Activated CD4-positive, alpha-beta T cell treated with anti-CD3 and anti-CD28 coated beads for 48 hours (primary cell): ENCODE measurements at regions not wholly inside any gene's neighbourhood (a gene's known extent, or its start where the extent isn't known, plus 50 kb on each side); places are given as distances from the start of the nearest gene placed in this dataset.
A peak's percentile ranks its signal among the peaks of the same experiment; 100 is the strongest.
"Not testable (repeated sequence)": the region's sequence is repeated elsewhere in the genome, so short reads cannot be mapped to it uniquely, and the experiment has no call there.

ENCODE experiments used
- DNase-seq: peaks from one replicate; pipeline ENCODE4 v3.0.0-alpha.2; 2020

DNA sequence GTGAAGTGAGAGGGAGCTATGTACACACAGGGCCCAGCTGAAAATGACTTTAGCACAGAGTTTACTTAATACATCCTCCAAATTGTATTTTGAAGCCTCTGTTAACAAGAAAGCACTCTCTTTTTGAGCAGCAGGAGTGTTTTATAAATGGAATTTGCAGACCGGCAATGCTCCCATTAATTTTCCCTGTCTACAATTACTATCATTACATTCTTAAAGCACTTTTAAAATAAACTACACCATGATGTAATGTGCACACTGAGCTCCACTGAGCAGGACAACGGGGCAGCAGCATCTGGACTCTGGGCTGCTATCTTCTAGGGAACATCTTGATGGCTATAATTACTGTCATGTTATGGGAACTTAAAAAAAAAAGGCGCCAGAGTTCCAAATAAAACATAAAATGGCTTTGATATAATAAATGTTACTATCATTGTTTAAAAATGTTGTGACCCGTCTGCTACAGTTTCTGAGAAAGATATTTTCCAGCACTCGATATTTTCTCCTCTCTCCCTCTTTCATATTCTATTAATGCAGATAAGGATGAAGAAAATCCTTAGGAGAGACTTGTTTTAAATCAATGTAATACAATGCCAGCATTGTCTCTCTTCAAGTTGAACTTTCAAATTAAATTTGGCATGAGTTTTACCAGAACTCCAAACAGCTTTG is 150.9 kb downstream of the HLX start:
- DNase-seq: no peak

DNA sequence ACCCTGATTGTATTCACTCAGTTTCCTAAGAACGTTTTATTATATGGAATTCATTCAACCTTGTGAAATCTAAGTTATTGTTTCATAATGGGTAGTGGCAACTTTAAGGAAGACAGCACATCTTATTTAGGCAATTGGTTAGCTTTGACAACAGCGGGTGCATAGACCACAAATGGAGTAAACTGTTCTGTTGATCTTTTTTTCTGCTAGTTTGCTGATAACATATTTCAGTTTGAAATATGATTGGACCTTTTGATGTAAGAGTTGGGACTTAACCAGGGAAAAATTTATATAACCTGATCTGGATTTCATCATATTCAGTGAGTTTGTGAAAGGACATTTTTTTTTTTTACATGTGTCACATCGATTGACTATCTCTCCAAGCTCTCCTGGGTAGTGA is 151.7 kb downstream of the HLX start:
- DNase-seq: no peak

DNA sequence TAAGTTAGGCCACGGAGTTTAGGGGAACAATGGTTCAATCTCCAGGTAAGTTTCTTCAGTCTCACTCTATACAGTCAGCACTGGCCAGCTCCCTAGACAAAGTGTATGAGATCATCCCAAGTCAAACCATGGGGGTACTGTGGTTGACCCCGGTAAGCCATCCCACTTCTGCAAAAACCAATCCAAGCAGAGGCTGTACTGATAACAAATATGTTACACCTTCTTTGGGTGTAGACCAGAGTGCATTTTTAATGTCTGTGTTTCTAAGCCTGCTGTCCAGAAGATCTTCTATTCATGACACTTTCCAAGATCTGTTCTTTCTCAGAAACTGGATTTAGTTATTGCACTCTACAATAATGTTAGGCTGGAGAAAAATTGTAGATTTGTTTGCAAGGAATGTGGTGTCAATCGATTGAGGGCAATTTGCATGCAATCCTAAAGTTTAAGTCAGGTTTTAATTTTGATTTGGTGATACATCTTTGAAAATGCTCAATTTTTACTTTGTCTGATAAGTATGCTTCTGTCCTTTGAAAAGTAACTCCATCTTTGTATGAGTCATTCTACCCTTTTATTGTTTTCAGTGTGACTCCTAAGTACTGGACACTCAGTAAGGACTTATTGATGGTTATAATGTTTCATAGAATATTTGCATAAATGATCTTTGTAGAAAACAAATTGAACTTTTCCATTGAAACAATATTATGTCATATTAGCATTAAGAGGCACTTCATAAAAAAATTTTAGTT is 152.4 kb downstream of the HLX start:
- no peak for DNase-seq

DNA sequence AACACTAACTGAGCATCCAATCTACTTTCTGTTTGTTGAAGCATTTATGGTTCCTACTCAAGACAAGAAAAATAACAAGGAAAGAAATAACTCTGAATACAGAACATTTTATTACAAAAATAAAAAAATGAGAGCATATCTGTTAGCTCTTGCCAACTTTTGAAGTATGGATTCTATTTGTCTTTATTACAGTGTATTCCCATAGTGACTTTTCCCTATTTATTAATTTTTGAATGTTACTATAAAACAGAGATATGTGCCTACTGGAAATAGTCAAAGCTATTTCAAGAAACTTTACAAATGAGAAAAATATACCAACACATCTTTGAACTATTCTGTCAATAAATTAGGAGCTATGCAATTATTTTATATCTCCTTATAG is 153.0 kb downstream of the HLX start:
- DNase-seq: no peak

DNA sequence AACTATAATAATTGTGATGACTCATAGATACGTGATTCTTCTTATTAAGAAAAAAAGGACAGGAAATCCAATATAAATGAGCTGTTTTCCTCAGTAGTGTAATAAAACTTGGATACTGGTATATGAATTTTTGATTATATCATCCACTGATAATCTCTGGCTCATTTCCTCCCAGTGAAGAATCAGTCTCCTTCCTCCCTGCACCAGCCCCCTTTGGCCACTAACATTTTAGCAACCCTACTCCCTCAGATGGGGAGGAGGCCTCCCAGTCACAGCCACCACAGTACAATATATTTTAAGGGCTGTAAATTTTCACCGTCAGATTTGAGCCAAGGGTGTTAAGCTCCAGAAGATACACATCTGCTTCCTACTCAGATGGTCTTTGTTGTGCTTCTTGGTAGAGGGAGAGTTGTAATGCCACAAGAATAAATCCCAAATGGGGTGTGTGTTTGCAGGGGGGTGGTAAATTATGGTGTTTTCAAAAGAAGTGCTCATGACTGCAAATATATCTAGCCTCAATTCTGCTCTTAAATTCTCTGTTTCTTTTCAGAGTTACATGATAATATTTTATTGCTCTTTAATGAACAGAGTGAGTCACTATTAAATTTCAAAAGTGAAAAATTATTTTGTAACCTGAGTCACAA is 153.5 kb downstream of the HLX start:
- DNase-seq: no peak

DNA sequence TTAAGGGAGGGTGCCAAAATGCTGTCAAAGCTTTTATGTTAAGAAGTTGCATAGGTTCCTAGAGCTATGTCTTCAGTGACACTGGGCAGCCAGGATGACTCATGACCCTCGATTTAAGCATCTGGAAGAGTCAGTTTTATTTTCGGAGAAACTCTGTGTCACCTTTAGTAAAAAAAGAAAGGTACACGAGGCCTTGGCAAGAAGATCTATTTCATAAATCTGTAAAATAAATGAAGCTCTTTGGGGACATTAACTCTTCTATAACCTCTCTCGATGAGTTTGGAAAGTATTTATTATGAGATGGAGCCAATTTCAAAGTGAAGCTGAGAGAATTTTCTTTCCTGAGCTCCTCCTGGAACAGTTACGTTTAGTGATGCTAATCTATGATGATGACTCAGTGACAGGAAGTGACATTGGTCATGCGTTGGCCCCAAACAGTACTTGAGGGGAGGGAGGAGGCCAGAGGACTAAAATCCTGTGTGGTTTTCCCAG is 156.5 kb downstream of the HLX start:
- no peak for DNase-seq

DNA sequence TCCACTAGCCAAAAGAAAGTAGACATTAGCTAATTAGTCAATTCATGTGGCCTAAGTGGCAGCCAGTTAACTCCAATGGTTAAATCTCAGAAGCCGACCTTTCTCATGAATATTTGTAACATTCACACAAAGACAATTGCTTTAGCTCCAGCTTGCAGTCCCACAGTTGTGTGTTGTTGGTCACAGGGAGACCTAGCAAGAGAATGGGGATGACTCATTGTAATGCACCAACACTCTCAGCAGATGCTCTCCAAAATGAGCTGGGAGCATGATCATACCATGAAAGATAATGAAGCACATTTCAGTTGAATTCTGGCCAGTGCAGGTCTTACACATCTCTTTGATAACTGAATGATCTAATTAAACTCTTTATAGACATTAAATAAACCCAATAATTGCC is 160.4 kb downstream of the HLX start:
- no peak for DNase-seq

DNA sequence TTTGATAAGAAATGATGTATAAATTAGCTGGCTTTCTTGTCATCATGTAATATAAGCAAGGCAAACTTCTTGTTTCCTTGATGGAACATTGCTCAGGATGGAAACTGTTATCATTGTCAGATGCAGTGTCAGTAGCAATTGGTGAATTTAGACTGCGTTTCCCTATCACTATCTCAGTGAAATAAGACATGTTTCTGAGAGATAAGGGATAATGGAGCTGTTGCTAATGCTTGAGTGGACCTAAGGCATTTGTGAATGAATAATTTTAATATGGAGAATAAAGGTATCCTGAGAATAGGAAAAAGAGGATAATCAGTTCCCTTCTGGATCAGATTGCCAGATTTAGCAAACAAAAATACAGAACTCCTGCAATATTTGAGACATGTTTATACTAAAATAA is 160.9 kb downstream of the HLX start:
- no peak for DNase-seq

DNA sequence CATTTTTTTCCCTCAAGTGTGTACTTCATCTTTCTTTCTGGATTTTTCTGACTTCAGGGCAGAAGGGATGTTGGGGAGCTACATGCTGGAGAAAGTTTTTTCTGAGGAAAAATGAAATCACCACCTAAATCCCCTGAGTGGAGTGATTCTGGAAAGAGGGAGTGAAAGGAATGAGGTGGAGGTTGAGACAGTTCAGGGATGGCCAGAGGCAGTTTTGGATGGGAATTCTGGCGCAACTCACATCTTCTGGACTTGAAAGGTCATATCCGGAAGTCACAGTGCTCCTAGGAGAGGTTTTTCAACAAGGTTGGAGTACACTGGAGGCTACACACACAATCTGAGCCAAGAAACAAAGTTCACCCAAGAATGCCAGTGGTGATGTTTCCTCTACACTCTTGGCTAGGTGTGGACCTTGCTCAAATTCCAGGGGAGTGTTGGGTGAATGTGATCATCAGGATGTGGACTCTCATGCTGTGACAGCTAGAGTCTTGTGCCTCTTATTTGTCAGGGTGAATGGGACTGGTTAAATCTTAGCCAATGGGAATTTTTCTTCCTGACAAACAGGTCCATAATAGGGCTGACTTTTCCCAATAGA is 161.5 kb downstream of the HLX start:
- DNase-seq: no peak

DNA sequence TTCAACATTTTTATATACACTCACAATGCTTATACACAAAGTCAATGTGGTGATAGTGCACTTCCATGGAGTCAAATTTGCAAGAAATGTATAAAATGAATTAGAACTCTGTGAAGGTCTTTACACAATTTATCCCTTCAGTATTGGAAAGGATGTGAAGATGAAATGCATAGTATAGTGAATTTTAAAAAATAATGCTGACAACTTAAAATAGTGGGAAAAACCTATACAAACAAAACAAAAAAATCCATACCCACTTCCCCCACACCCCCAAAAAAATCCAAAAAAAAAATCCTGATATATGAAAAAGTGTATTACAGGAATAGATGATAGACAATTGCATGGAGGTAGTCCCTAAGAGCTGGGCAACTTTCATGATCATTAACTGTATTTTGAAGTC is 165.3 kb downstream of the HLX start:
- DNase-seq: no peak

DNA sequence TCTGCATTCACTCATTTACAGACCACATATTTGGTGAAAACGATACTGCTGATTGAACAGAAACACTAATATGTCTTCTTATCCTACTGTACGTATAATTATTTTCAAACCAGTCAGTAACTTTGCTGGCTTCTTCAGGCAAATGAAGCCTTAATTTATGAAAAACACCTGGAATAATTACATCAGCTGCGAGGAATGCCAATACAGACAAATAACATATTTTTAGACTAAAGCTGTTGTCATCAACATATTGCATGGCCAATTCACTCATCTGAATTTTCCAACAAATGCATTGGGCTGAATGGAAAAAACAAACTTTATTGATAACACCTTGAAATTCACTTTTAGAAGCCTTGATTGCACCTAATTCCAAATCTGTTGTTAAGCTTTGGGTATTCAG is 165.9 kb downstream of the HLX start:
- no peak for DNase-seq

DNA sequence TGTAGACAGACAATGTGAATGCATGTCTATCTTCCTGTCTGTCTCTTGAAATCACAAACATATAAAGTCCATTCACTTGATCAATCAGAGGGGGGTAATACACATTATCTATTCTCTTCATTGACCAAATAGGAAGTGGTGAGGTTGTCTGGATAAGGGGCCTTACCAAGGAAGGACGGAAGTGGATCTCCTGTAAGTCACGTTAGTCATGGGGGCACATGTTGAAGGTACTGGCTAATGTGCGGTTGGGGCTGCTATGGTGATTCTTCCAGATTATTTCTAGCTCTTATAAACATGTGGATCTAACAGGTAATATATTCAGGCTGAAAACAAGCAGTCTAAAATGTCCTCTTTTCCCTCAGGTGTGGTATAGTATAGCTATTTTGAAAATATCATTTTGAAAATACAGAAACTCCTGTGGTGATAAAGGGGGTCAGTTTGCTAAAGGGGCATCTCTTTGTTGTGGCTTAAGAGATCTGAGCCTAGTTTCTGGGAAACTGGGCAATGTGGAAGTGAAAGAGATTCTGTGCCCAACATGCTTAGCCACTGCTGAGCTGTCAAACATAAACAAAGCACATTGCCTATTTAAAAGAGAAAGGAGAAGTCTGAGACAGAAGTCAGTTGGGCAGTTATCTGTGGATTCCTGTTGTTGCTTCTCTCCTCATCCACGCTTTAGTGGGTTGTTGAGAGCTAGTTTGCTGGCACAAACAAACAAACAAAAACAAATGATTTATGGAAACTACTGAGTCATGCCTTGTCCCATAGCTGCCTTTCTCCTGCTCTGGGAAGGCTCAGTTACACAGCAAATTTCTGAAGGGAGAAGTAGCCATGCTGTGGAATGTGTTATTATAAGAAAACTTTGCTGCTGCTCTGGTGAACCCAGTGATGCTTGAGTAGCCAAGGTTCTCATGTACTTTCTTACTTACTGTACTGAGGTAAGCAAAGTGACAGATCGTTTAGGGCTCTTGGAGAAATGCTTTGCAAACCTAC is 166.9 kb downstream of the HLX start:
- no peak for DNase-seq

DNA sequence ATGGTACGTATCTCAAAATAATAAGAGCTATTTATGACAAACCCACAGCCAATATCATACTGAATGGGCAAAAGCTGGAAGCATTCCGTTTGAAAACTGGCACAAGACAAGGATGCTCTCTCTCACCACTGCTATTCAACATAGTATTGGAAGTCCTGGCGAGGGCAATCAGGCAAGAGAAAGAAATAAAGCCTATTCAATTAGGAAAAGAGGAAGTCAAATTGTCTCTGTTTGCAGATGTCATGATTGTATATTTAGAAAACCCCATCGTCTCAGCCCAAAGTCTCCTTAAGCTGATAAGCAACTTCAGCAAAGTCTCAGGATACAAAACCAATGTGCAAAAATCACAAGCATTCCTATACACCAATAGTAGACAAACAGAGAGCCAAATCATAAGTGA is 172.1 kb downstream of the HLX start:
- DNase-seq: not testable (repeated sequence)

DNA sequence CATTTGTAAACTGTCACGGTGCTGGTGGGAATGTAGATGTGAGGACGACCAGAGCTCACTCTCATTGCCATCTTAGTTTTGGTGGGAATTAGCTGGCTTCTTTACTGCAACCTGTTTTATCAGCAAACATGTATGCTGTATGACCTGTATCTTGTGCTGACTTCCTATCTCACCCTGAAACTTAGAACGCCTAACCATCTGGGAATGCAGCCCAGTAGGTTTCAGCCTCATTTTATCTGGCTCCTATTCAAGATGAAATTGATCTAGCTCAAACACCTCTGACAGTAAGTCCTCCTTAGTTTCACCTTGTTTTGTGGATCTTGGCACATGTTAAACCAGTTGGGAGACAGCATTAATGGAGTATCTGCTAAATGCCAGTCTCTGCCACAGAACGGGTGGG is 174.6 kb downstream of the HLX start:
- no peak for DNase-seq

DNA sequence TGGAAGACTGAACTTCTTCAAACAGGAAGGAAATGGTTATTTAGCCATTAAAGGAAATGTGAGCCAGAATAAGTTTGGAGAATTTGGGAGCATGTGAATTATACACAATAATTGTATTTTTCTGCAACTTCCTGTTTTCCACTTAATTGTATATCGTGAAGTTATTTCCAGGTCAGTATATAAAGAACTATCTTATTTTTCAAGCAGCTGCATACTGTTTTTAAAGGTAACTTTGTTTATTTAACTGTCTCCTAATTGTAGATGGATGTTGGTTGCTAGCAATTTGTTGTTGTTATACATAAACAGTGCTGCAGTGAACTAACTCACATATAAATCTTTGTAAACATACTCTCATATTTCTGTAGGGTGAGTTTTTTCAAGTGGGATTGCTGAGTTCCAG is 180.3 kb downstream of the HLX start:
- no peak for DNase-seq

DNA sequence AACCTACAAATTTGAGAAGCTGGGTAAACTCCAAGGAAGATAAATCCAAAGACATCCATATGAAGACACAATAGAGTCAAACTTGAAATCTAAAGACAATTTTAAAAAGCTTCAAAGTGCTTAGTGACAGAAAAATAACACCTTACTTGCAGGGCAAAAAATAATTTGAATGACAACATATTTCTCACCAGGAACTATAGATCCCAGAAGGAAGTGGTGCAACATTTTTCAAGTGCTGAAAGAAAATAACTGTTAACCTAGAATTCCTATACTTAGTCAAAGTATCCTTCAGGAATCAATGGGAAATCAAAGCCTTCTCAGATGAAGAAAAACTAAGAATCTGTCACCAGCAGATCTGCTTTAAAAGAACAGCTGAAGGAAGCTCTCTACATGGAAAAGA is 184.4 kb downstream of the HLX start:
- DNase-seq: no peak

DNA sequence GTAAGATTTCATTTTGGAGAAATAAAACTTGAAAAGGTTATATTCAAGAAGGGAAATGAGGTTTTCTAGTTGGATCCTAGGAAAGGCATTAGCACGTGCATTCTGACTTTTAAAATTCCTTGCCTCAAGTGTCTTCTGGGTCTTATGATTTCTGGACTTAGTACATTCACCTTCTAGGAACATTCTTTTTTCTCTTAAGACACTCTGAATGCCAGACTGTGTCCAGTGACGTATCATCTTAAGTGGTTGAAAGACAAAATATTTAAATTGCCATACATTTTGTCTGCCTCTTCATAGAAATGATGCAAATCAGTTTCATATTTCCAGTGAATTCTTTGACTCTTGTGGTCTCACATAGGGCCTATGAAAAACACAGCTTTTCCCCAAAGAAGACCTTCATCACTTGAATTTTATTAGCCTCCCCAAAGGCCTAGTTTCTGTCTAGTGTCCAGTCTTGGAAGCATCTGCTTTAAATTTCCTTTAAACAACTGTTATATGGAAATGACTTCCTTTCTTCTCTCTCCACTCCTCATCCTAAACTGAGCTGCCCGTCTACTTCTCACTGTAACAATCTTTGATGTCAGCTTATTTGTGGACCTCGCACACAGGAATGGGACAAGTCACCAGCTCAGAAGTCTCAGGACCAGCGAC is 187.2 kb downstream of the HLX start:
- DNase-seq: no peak

DNA sequence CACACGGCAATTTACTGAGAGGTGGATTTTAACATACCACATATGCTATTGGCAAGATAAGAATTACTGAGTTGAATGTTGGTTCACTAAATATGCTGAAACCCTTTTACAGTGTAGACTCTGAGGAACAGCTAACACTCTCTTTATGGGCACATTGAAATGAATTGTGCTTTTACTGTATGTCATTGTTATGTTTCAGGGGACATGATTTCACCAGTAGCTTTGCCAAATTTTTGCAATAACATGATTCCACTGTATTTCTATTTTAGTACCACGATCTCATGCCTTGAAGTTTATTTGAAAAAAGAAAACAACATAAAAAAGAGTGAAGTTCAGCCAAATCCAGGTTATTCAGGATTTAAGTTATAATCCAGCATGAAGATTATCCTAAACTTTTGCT is 188.5 kb downstream of the HLX start:
- no peak for DNase-seq

DNA sequence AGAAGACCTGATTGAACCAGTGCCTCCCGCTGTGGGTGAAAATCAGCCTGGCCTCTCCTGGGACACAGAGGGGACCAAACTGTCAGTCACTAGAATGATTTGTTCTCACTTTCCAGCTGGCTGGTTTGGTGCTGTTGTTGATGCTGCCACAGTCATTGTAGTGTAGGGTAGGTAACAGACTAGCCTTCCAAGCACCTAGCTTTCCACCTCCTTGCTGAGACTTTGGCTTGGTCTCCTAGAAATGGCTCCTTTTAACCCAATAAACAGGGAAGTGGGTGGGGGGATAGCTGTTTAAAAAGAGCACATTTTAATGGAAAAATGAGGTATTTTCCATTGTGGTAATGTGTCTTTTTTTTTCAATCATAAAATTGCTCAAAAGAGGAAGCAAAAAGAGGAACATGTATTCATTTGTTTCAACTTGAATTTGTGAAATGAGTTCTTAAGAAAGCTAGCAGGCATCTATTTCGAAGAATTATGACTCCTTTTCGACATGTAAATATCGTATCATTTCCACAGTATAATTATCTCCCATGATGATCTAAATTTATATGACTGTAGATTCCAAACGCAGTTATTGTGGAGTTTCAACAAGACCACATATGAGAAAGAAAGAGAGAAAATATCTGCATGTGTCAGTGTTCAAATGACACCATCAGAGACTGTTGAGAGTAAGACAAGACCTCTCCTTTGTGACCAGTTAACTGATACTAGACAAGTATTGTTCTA is 190.1 kb downstream of the HLX start:
- DNase-seq: peak; percentile 3

DNA sequence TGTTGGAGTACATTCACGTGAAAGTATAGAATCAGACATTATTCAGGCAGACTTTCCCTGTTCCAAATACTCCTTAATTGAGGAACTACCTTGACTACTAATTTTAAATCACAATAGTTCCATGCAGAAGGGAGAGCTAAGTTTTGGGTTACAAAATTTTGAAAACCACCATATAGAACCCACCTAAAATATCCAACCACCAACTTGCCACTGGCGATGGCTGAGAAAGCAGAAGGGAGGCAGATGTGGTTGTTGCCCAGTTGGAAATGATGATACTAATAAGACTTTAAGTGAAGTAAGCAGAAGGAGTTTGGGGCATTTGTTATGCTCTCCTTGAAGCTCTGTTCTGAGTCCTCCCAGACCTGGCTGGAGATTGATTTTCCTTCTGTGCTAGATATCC is 190.7 kb downstream of the HLX start:
- DNase-seq: no peak

DNA sequence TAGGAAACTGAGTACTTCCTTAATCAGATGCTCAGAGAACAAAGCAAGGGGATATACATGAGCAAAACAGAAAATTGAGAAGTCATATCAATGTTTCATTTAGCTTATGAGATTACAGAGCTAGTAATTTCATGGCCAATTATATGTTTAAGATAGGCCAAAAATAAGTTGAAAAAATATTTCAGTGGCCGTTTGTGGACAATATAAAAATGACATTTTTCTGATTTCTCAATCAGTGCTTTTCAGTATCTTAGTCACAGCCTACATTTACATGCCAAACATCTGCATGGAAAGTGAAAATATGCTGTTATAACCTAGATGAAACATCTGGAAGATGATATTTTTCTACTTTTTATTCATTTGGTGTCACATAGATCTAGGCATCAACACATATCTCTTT is 192.5 kb downstream of the HLX start:
- no peak for DNase-seq
